OCI-LY1 (cell line): ENCODE measurements at regions not wholly inside any gene's neighbourhood (a gene's known extent, or its start where the extent isn't known, plus 50 kb on each side); places are given as distances from the start of the nearest gene placed in this dataset.
"Not testable (repeated sequence)": the region's sequence is repeated elsewhere in the genome, so short reads cannot be mapped to it uniquely, and the experiment has no call there.

ENCODE experiments used
- H2AFZ ChIP-seq: fragments of 200-600 bp; sonication (generic), shearing (Covaris generic); 2 replicates; pipeline ENCODE4 v1.6.0; 2014; ENCODE audit warnings: antibody characterized with exemption, mild to moderate bottlenecking, low read length
- H3F3A ChIP-seq: fragments of 200-600 bp; sonication (generic), shearing (Covaris generic); 2 replicates; pipeline ENCODE4 v1.6.0; 2014; ENCODE audit warnings: mild to moderate bottlenecking, antibody characterized with exemption, low read length, moderate library complexity; ENCODE audit not compliant: insufficient read depth
- H3K27ac ChIP-seq: fragments of 200-600 bp; sonication (generic); 2 replicates; pipeline ENCODE4 v1.5.1; 2014; ENCODE audit warnings: low read length, mixed run types, mild to moderate bottlenecking, low read depth; ENCODE audit not compliant: poor library complexity, severe bottlenecking
- H3K27me3 ChIP-seq: fragments of 200-600 bp; sonication (generic); 2 replicates; pipeline ENCODE4 v1.6.0; 2014; ENCODE audit warnings: antibody characterized with exemption, mild to moderate bottlenecking, low read length, moderate library complexity; ENCODE audit not compliant: insufficient read depth
- H3K36me3 ChIP-seq: fragments of 200-600 bp; sonication (generic); 2 replicates; pipeline ENCODE4 v1.6.1; 2014; ENCODE audit warnings: mild to moderate bottlenecking, antibody characterized with exemption, low read length, moderate library complexity, mixed read lengths; ENCODE audit not compliant: insufficient read depth
- H3K4me1 ChIP-seq: fragments of 200-600 bp; sonication (generic); 2 replicates; pipeline ENCODE4 v1.5.1; 2014; ENCODE audit warnings: mild to moderate bottlenecking, low read length, moderate library complexity; ENCODE audit not compliant: insufficient read depth, severe bottlenecking
- H3K4me2 ChIP-seq: fragments of 200-600 bp; sonication (generic), shearing (Covaris generic); 2 replicates; pipeline ENCODE4 v1.6.1; 2014; ENCODE audit warnings: low read length
- H3K4me3 ChIP-seq: fragments of 200-600 bp; sonication (generic); 2 replicates; pipeline ENCODE4 v1.5.1; 2014; ENCODE audit warnings: low read length, low read depth, mild to moderate bottlenecking, mixed read lengths; ENCODE audit not compliant: poor library complexity, severe bottlenecking
- H3K79me2 ChIP-seq: fragments of 200-600 bp; shearing (Covaris generic); 2 replicates; pipeline ENCODE4 v1.6.1; 2016; ENCODE audit warnings: mixed run types, low read length, mixed read lengths; ENCODE audit not compliant: insufficient read depth
- H3K9ac ChIP-seq: fragments of 200-600 bp; sonication (generic), shearing (Covaris generic); 2 replicates; pipeline ENCODE4 v1.6.1; 2014; ENCODE audit warnings: mild to moderate bottlenecking, low read length, mixed read lengths
- H3K9me2 ChIP-seq: fragments of 200-600 bp; sonication (generic), shearing (Covaris generic); 2 replicates; pipeline ENCODE4 v1.6.1; 2014; ENCODE audit warnings: low read depth, mild to moderate bottlenecking, low read length, mixed read lengths
- H3K9me3 ChIP-seq: fragments of 200-600 bp; shearing (Covaris generic); 2 replicates; pipeline ENCODE4 v1.6.1; 2014; ENCODE audit warnings: low read length, mixed read lengths
- H4K20me1 ChIP-seq: fragments of 200-600 bp; sonication (generic), shearing (Covaris generic); 2 replicates; pipeline ENCODE4 v1.6.0; 2016; ENCODE audit warnings: mild to moderate bottlenecking, low read length; ENCODE audit not compliant: insufficient read depth
- CTCF ChIP-seq: fragments of 200-600 bp; sonication (generic), shearing (Covaris generic); IDR thresholded peaks from 2 replicates; pipeline ENCODE4 v1.5.1; 2017; ENCODE audit warnings: mild to moderate bottlenecking, antibody characterized with exemption, low read length, moderate library complexity, mixed read lengths
- EZH2 ChIP-seq: fragments of 200-600 bp; sonication (generic), shearing (Covaris generic); IDR thresholded peaks from 2 replicates; pipeline ENCODE4 v1.8.0; 2017; ENCODE audit warnings: borderline replicate concordance, mixed run types, mild to moderate bottlenecking, antibody characterized with exemption, low read length, moderate library complexity, mixed read lengths

- Histone ChIP-seq H3K9me3 (no peaks in the 10 kb centered on the region), H3K36me3 (no peaks in the 10 kb centered on the region), H3K4me1 (no peaks in the 10 kb centered on the region), H3K4me2 (no peak overlapping the region), H4K20me1 (no peaks in the 10 kb centered on the region), H3K27ac (no peak overlapping the region), H3F3A (no peaks in the 10 kb centered on the region), H2AFZ (no peak overlapping the region), H3K9ac (no peak overlapping the region), H3K4me3 (no peak overlapping the region), H3K27me3 (no peaks in the 10 kb centered on the region), H3K79me2 (no peaks in the 10 kb centered on the region), H3K9me2 (no peaks in the 10 kb centered on the region)
- TF ChIP-seq CTCF (no peak), EZH2 (no peak)
Observed at GRCh38 chr2:147273106-147273505, 571.7 kb upstream of the ACVR2A start.

DNA sequence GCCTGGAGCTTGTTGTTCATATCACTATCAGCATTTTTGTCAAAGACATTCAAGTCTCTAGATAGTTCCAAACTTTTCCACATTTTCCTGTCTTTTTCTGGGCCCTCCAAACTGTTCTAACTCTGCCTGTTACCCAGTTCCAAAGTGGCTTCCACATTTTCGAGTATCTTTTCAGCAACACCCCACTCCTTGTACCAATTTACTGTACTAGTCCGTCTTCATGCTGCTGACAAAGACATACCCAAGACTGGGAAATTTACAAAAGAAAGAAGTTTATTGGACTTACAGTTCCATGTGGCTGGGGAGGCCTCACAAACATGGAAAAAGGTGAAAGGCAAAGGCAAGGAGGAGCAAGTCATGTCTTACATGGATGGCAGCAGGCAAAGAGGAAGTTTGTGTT is 575.2 kb upstream of the ACVR2A start:
- H3K27me3 ChIP-seq, H3K36me3 ChIP-seq, H2AFZ ChIP-seq, H4K20me1 ChIP-seq, H3K4me1 ChIP-seq, H3K79me2 ChIP-seq, H3K9me2 ChIP-seq, H3K4me2 ChIP-seq, H3K9ac ChIP-seq, H3K9me3 ChIP-seq, H3F3A ChIP-seq, H3K27ac ChIP-seq, H3K4me3 ChIP-seq: not testable (repeated sequence)

GRCh38 chr2:147260241-147260640 is 584.6 kb upstream of the ACVR2A start:
- H4K20me1 ChIP-seq: no peaks in the 10 kb centered on the region

More at GRCh38 chr2:147260241-147260640, 584.6 kb upstream of the ACVR2A start:
- Histone ChIP-seq H3K4me1 (no peaks in the 10 kb centered on the region), H3K27me3 (no peaks in the 10 kb centered on the region), H3K4me3 (no peak overlapping the region), H3K79me2 (no peaks in the 10 kb centered on the region), H2AFZ (no peak overlapping the region), H3K36me3 (no peaks in the 10 kb centered on the region), H3F3A (no peaks in the 10 kb centered on the region), H3K4me2 (no peak overlapping the region), H3K9ac (no peak overlapping the region), H3K9me3 (no peaks in the 10 kb centered on the region), H3K27ac (no peak overlapping the region), H3K9me2 (no peaks in the 10 kb centered on the region)
- TF ChIP-seq CTCF (no peak), EZH2 (no peak)
